Kidney epithelial cell (primary cell): ENCODE measurements at regions not wholly inside any gene's neighbourhood (a gene's known extent, or its start where the extent isn't known, plus 50 kb on each side); places are given as distances from the start of the nearest gene placed in this dataset.
"Not testable (repeated sequence)": the region's sequence is repeated elsewhere in the genome, so short reads cannot be mapped to it uniquely, and the experiment has no call there.

Experiments
- DNase-seq: peaks from one replicate; pipeline ENCODE4 v3.0.0-alpha.2; 2010; ENCODE audit warnings: low read depth
- H3K27me3 ChIP-seq: 2 replicates; pipeline ENCODE4 v1.6.0; 2011; ENCODE audit warnings: low read length; ENCODE audit not compliant: control insufficient read depth, insufficient read depth
- H3K36me3 ChIP-seq: 2 replicates; pipeline ENCODE4 v1.5.1; 2011; ENCODE audit warnings: low read length; ENCODE audit not compliant: control insufficient read depth, insufficient read depth
- H3K4me3 ChIP-seq: 2 replicates; pipeline ENCODE4 v1.5.1; 2011; ENCODE audit warnings: low read depth, mild to moderate bottlenecking, control low read depth, low read length
- CTCF ChIP-seq: IDR thresholded peaks from 2 replicates; pipeline ENCODE4 v1.5.1; 2011; ENCODE audit warnings: mild to moderate bottlenecking, moderate library complexity, low read length, control low read depth, inconsistent platforms; ENCODE audit not compliant: insufficient read depth, poor library complexity, severe bottlenecking

- DNase-seq, result no peak
- no peaks in the 10 kb centered on the region for H3K36me3 ChIP-seq
- no peak for TF ChIP-seq CTCF
- no peaks in the 10 kb centered on the region for H3K27me3 ChIP-seq
- no peak overlapping the region for H3K4me3 ChIP-seq
Observed at GRCh38 chrX:65838674-65839073, 171.2 kb downstream of the MSN start.

GRCh38 chrX:65837875-65838549 is 170.6 kb downstream of the MSN start:
- DNase-seq, result no peak
- TF ChIP-seq CTCF, result no peak
- Histone ChIP-seq H3K27me3 (no peaks in the 10 kb centered on the region), H3K36me3 (no peaks in the 10 kb centered on the region), H3K4me3 (no peak overlapping the region)

- no peak for TF ChIP-seq CTCF
- no peaks in the 10 kb centered on the region for H3K27me3 ChIP-seq
- H3K4me3 ChIP-seq, result no peak overlapping the region
- no peaks in the 10 kb centered on the region for H3K36me3 ChIP-seq
- DNase-seq, result no peak
Observed at GRCh38 chrX:65831268-65831667, 163.8 kb downstream of the MSN start.

- no peaks in the 10 kb centered on the region for H3K27me3 ChIP-seq
- no peak for DNase-seq
- no peaks in the 10 kb centered on the region for H3K36me3 ChIP-seq
- TF ChIP-seq CTCF, result no peak
- no peak overlapping the region for H3K4me3 ChIP-seq
Observed at GRCh38 chrX:65828599-65828998, 161.1 kb downstream of the MSN start.

- not testable (repeated sequence) for DNase-seq, H3K27me3 ChIP-seq, H3K4me3 ChIP-seq, H3K36me3 ChIP-seq
Observed at GRCh38 chrX:65825226-65825625, 157.8 kb downstream of the MSN start.

- Histone ChIP-seq H3K36me3 (no peaks in the 10 kb centered on the region), H3K4me3 (no peak overlapping the region), H3K27me3 (peaks cover 6% of the 10 kb centered on the region)
- TF ChIP-seq CTCF, result no peak
- DNase-seq, result no peak
Observed at GRCh38 chrX:65821721-65822496, 154.5 kb downstream of the MSN start.

- H3K27me3 ChIP-seq, DNase-seq, H3K4me3 ChIP-seq, H3K36me3 ChIP-seq: not testable (repeated sequence)
Observed at GRCh38 chrX:65819983-65820382, 152.5 kb downstream of the MSN start.
